ENCODE measurements at regions not wholly inside any gene's neighbourhood (a gene's known extent, or its start where the extent isn't known, plus 50 kb on each side); places are given as distances from the start of the nearest gene placed in this dataset.

DNA sequence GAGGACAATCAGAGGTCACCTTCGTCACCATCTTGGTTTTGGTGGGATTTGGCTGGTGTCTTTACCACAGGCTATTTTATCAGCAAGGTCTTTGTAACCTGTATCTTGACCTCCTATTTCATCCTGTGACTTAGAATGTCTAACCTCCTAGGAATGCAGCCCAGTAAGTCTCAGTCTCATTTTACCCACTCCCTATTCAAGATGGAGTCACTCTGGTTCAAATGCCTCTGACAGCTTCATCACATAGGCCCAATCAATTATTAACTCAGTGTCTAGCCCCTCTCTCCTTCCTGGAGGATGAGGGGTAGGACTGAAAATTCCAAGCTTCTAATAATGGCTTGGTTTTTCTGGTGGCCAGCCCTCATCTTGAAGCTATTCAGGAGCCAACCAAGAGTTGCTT lies 111.4 kb upstream of the NAP1L1 start:
- no peaks in the 10 kb centered on the region for H3K36me3 ChIP-seq (ENCODE audit: control insufficient read depth, insufficient read depth, low read length)
- H3K27me3 ChIP-seq (ENCODE audit: control insufficient read depth, insufficient read depth, low read length) = no peaks in the 10 kb centered on the region
- intact Hi-C loops (cut with micrococcal nuclease; ENCODE audit: unreplicated experiment) (no loop called here), in situ Hi-C loops (cut with HindIII; ENCODE audit: low pct_unique_long_range_greater_than_20kb, low sequenced_read_pairs) (no loop called here)
- TF ChIP-seq POLR2AphosphoS5 (IDR thresholded peaks at IDR 0.05; ENCODE audit: low read depth, low read length) (no peak), TCF7L2 (IDR thresholded peaks at IDR 0.05; ENCODE audit: low read depth, low read length) (no peak)
- TF ChIP-seq, protein P1, sequence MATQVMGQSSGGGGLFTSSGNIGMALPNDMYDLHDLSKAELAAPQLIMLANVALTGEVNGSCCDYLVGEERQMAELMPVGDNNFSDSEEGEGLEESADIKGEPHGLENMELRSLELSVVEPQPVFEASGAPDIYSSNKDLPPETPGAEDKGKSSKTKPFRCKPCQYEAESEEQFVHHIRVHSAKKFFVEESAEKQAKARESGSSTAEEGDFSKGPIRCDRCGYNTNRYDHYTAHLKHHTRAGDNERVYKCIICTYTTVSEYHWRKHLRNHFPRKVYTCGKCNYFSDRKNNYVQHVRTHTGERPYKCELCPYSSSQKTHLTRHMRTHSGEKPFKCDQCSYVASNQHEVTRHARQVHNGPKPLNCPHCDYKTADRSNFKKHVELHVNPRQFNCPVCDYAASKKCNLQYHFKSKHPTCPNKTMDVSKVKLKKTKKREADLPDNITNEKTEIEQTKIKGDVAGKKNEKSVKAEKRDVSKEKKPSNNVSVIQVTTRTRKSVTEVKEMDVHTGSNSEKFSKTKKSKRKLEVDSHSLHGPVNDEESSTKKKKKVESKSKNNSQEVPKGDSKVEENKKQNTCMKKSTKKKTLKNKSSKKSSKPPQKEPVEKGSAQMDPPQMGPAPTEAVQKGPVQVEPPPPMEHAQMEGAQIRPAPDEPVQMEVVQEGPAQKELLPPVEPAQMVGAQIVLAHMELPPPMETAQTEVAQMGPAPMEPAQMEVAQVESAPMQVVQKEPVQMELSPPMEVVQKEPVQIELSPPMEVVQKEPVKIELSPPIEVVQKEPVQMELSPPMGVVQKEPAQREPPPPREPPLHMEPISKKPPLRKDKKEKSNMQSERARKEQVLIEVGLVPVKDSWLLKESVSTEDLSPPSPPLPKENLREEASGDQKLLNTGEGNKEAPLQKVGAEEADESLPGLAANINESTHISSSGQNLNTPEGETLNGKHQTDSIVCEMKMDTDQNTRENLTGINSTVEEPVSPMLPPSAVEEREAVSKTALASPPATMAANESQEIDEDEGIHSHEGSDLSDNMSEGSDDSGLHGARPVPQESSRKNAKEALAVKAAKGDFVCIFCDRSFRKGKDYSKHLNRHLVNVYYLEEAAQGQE (IDR thresholded peaks at IDR 0.05; ENCODE audit: insufficient read depth in 1 of 2, low read depth in 2 of 2, low read length in 1 of 2) = no peak
- no peak for ATAC-seq
- no peak overlapping the region for H3K27ac ChIP-seq (ENCODE audit: low read length)
- H3K9me3 ChIP-seq (ENCODE audit: control insufficient read depth, insufficient read depth, low read depth, low read length) = peaks cover 8% of the 10 kb centered on the region; the same call in 1 of the 2 replicates
- ChIA-PET CTCF (no interaction called here), POLR2A (no interaction called here)
- DNase-seq (ENCODE audit: low read depth, low spot score) = no peak
- no peak overlapping the region for H3K4me3 ChIP-seq (ENCODE audit: low read depth in 2 of 2, low read length in 2 of 2)
- no peaks in the 10 kb centered on the region for H3K4me1 ChIP-seq (ENCODE audit: control insufficient read depth, insufficient read depth, low read length)
- BruUV-seq (replicated peaks) = no TSS peak

DNA sequence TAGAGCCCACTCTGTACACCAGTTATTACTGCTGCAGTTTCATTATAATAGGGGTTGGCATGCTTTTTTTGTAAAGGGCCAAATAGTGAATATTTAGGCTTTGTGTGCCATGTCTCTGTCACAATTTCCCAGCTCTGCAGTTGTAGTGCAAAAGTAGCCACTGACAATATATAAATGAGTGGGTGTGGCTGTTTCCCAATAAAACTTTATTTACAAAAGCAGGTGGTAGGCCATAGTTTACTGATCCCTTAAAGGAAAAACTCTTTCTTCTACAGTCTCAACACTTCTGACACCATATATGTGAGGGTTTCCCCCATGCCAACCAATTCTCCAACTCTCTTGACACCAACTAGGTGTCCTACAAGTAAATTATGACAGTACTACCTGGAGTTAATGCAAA lies 110.2 kb upstream of the NAP1L1 start:
- Histone ChIP-seq H3K4me3 (ENCODE audit: low read depth in 2 of 2, low read length in 2 of 2) (no peak overlapping the region), H3K4me1 (ENCODE audit: control insufficient read depth, insufficient read depth, low read length) (no peaks in the 10 kb centered on the region), H3K36me3 (ENCODE audit: control insufficient read depth, insufficient read depth, low read length) (no peaks in the 10 kb centered on the region), H3K27me3 (ENCODE audit: control insufficient read depth, insufficient read depth, low read length) (no peaks in the 10 kb centered on the region), H3K9me3 (ENCODE audit: control insufficient read depth, insufficient read depth, low read depth, low read length) (peaks cover 6% of the 10 kb centered on the region; the same call in 1 of the 2 replicates), H3K27ac (ENCODE audit: low read length) (no peak overlapping the region)
- in situ Hi-C loops (cut with HindIII; ENCODE audit: low pct_unique_long_range_greater_than_20kb, low sequenced_read_pairs) = no loop called here
- ChIA-PET POLR2A (no interaction called here), CTCF (no interaction called here)
- intact Hi-C loops (cut with micrococcal nuclease; ENCODE audit: unreplicated experiment) = no loop called here
- no peak for TF ChIP-seq TCF7L2 (IDR thresholded peaks at IDR 0.05; ENCODE audit: low read depth, low read length)
- TF ChIP-seq, protein P1 (IDR thresholded peaks at IDR 0.05; ENCODE audit: insufficient read depth in 1 of 2, low read depth in 2 of 2, low read length in 1 of 2) = no peak
- TF ChIP-seq SIN3A (IDR thresholded peaks at IDR 0.05; ENCODE audit: borderline replicate concordance, insufficient read depth, low read depth, low read length) = no peak
- TF ChIP-seq, protein P2, sequence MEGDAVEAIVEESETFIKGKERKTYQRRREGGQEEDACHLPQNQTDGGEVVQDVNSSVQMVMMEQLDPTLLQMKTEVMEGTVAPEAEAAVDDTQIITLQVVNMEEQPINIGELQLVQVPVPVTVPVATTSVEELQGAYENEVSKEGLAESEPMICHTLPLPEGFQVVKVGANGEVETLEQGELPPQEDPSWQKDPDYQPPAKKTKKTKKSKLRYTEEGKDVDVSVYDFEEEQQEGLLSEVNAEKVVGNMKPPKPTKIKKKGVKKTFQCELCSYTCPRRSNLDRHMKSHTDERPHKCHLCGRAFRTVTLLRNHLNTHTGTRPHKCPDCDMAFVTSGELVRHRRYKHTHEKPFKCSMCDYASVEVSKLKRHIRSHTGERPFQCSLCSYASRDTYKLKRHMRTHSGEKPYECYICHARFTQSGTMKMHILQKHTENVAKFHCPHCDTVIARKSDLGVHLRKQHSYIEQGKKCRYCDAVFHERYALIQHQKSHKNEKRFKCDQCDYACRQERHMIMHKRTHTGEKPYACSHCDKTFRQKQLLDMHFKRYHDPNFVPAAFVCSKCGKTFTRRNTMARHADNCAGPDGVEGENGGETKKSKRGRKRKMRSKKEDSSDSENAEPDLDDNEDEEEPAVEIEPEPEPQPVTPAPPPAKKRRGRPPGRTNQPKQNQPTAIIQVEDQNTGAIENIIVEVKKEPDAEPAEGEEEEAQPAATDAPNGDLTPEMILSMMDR (IDR thresholded peaks at IDR 0.05) = no peak
- TF ChIP-seq POLR2AphosphoS5 (IDR thresholded peaks at IDR 0.05; ENCODE audit: low read depth, low read length) = no peak
- no TSS peak for BruUV-seq (replicated peaks)
- no peak for DNase-seq (ENCODE audit: low read depth, low spot score)
- no peak for ATAC-seq

Data from Panc1 (cell line).